Hematopoietic multipotent progenitor cell treated with erythropoietin and hydrocortisone succinate and interleukin-3 and kit ligand, for 8 days (in vitro differentiated cells): ENCODE measurements at regions not wholly inside any gene's neighbourhood (a gene's known extent, or its start where the extent isn't known, plus 50 kb on each side); places are given as distances from the start of the nearest gene placed in this dataset.
"Not testable (repeated sequence)": the region's sequence is repeated elsewhere in the genome, so short reads cannot be mapped to it uniquely, and the experiment has no call there.

Experiments
- DNase-seq: peaks from one replicate; pipeline ENCODE4 v3.0.0-alpha.2; 2015

DNA sequence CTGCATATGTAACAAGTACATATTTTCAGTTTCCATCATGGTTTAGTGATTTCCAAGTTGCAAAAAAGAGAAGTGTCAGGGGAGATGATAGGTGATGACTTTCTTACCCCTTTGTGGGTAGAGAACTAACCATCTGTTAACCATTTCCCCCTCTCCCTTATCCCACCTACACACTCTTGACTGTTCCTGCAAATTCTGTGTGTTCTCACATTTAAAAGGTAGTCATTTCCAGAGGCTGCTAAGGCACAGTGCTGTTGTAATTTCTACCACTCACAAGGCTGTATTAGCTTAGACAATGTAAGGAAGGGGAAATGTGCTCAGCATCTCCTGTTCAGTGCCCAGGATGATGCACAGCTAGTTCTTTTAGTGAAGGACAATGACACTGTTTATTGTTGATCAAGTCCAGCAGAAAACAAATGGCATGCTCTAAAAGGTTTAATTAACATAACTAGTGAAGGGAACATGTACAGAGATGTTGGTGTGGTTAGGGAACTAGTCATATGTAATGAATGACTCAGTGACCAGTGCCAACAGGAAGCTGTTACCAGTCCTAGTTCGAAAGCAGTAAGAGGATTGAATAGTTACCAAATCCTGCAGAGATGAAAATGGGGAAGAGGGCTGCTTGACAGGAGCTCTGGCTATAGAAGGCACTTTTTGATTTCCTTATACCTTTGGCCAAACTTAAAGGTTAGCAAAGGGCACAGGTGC lies 165.1 kb downstream of the PLK2 start:
- DNase-seq, result no peak

DNA sequence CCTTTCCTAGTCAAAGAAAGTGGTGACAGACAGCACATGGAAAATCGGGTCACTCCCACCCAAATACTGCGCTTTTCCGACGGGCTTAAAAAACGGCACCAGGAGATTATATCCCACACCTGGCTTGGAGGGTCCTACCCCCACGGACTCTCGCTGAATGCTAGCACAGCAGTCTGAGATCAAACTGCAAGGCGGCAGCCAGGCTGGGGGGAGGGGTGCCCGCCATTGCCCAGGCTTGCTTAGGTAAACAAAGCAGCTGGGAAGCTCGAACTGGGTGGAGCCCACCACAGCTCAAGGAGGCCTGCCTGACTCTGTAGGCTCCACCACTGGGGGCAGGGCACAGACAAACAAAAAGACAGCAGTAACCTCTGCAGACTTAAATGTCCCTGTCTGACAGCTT lies 171.6 kb downstream of the PLK2 start:
- DNase-seq, result not testable (repeated sequence)

GRCh38 chr5:58286741-58287140 lies 173.1 kb downstream of the PLK2 start:
- no peak for DNase-seq

- DNase-seq, result no peak
Measured at GRCh38 chr5:58285900-58286299, 174.0 kb downstream of the PLK2 start.

- DNase-seq, result no peak
Measured at GRCh38 chr5:58284886-58285285, 175.0 kb downstream of the PLK2 start.

- DNase-seq, result no peak
Measured at GRCh38 chr5:58281189-58281588, 178.7 kb downstream of the PLK2 start.

DNA sequence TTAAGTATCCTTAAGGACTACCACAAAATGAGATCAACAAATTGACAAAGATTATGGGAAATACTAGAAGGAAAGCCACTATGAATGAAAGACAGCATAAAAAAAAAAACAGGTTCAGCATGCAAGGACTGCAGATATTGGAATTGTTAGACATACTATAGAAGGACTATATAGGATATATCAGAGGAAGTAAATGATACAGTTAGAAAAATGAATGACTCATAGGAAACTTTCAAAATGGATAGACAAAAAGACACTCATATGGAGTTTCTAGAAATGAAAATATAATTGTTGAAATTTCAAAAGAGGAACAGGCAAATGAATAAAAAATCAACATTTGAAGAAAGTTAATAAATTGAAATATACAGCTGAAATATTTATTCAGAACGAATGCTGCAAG lies 180.6 kb downstream of the PLK2 start:
- DNase-seq, result no peak

GRCh38 chr5:58276431-58276830 lies 183.5 kb downstream of the PLK2 start:
- no peak for DNase-seq

DNA sequence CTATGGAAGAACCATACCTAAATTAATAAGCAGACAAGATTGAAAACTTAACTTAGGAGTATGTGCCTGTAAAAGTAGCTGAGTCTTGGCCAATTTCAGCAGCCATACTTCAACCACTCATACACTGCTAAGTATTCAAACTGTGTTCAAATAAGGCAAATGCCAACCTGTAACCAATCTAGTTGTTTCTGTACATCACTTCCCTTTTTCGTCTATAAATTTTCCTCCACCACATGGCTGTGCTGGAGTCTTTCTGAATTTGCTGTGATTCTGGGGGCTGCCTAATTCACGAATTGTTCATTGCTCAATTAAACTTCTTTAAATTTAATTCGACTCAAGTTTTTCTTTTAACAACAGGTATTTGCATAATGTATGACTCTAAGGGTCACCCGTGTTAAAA lies 184.4 kb downstream of the PLK2 start:
- no peak for DNase-seq

DNA sequence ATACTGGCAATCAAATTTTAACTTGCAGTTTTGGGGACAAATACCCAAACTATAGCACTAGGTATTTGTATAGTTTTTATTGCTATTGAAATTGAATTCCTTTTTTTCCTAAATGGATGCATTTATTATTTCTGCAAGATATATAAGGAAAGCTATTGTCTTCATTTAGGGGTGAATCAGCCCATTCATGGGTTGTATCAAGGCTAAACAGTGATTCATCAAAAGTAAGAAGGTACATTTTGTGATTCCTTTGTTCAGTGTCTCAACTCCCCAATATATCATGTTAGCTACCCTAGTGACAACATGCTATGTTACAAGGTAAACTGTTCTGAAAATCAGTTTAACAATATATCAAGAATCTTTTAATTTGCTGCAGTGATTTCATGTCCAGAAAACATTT lies 185.7 kb downstream of the PLK2 start:
- DNase-seq, result no peak

DNA sequence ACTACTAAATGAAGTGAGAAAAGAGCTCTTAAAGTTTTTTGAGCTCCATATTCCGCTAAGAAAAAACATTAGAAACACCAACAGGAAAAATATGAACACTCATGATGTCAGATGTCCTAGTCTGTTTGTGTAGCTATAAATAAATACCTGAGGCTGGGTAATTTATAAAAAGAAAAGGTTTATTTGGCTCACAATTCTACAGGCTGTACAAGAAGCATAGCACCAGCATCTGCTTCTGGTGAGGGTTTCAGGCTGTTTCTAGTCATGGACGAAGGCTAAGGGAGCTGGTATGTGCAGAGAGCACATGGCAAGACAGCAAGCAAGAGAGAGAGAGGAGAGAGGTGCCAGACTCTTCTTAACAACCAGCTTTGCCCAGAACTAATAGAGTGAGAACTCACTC lies 186.2 kb downstream of the PLK2 start:
- DNase-seq, result no peak

DNA sequence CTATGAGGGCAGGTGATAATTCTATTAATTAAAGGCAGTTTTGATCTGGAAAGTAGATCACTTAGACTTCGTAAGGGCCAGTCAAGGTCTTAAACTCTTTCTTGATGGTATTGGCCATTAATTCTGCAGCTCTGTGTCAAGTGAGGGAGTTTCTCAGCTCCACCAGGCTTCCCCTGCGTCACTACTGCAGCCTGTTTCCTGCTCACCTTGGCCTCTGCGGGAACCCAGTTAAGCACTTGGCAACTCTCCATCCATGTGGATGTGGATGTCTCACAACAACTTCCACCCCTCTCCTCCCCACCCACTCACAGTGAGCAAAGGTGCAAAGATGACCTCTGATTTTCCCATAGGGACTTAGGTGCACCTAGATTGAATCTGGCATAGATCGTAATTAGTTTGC lies 191.6 kb downstream of the PLK2 start:
- no peak for DNase-seq

GRCh38 chr5:58266402-58266801 lies 193.5 kb downstream of the PLK2 start:
- DNase-seq, result no peak

DNA sequence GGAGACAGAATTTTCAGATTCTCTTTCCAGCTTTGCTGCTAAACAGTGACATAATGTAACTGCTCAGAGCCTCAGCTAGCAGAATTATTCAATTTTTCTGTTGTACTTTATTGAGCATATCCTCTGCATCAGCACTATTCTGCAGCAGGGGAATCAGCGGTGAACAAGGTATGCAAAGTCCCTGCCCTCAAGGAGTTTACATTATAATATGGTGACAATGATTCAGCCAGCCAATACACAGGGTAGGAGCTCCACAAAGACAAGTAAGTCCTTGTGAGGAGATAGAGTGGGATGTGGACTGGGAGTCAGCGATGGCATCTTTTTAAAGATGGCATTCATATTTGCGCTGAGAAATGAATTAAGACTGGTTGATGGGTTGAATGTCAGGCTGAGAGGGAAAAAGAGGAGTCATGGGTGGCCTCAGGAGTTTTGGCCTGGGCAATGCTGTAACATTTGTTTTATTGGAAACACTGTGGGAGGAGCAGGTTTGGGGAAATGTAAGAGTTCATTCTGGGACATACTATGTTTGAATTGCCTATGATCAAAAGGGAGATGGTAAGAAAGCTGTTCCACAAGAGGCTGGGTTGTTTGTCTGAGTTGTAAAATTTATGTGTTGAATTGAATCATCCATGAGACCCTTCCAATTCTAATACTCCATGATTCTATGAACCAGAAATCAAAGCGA lies 194.5 kb downstream of the PLK2 start:
- DNase-seq, result no peak

GRCh38 chr5:58264276-58264675 lies 195.6 kb downstream of the PLK2 start:
- DNase-seq, result no peak

GRCh38 chr5:58263296-58263695 lies 196.6 kb downstream of the PLK2 start:
- no peak for DNase-seq

DNA sequence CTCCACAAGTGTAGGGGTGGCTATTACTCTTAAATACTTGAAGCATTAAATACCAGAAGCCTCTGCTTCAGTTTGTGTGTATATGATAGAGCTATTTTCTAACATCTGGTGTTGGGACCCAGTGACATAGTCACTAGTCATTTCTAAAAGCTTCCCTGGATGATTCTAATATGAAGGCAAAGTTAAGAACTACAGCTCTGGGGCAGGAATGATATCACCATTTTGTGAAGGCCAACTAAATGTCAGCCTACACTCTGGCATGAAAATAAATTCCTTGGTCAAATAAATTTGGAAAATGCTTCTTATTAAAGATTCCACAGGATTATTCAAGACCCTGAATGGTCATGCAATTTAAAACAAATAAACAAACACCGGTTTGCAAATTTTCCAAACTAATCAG lies 197.7 kb downstream of the PLK2 start:
- no peak for DNase-seq

DNA sequence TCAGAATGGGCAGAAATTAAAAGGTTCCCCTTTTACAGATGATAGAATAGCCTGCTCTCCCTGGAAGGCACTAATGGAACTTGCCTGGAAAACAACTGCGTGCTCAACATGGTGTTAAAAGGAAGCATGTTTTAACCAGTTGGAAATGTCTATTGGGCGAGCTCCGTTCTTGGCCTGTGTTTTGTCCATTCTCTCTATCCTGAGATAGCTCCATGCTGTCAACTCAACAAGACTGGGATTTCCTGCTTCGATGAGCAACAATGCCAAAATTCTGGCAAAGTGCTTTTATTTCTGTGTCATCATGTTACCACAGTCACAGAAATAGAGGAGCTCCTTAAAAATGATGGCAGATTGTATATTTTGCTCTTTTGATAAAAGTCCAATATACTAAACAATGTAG lies 198.3 kb downstream of the PLK2 start:
- DNase-seq, result no peak

- no peak for DNase-seq
Measured at GRCh38 chr5:58260243-58260642, 199.6 kb downstream of the PLK2 start.

- no peak for DNase-seq
Measured at GRCh38 chr5:58259685-58260152, 200.2 kb downstream of the PLK2 start.

GRCh38 chr5:58258984-58259684 lies 200.8 kb downstream of the PLK2 start:
- no peak for DNase-seq

GRCh38 chr5:58255970-58256369 lies 203.9 kb downstream of the PLK2 start:
- no peak for DNase-seq

GRCh38 chr5:58255386-58255785 lies 204.5 kb downstream of the PLK2 start:
- no peak for DNase-seq

- DNase-seq, result no peak
Measured at GRCh38 chr5:58248221-58248620, 211.7 kb downstream of the PLK2 start.
